ENCODE measurements at regions not wholly inside any gene's neighbourhood (a gene's known extent, or its start where the extent isn't known, plus 50 kb on each side); places are given as distances from the start of the nearest gene placed in this dataset.

GRCh38 chr5:20498926-20499325 is 510.9 kb upstream of the CDH18 start:
- WGBS (ENCODE audit: low lambda C conversion rate), result 2% methylated on average over 3 of the region's 3 CpGs
- Histone ChIP-seq H3K27ac (ENCODE audit: extremely low read length, insufficient read depth, low read length) (no peak overlapping the region), H3K9me3 (ENCODE audit: low read length) (no peaks in the 10 kb centered on the region), H2AFZ (ENCODE audit: low read length) (no peak overlapping the region), H4K20me1 (ENCODE audit: insufficient read depth, low read length) (no peaks in the 10 kb centered on the region), H3K4me2 (ENCODE audit: low read depth, low read length) (no peak overlapping the region), H3K4me3 (replicated peaks in 1 of 3; ENCODE audit: insufficient read depth in 1 of 3, low read depth in 2 of 3, low read length in 3 of 3) (no peak overlapping the region), H3K9ac (ENCODE audit: insufficient read depth, low read depth, low read length) (no peak overlapping the region), H3K36me3 (replicated peaks in 1 of 2; ENCODE audit: control insufficient read depth in 1 of 2, insufficient read depth in 2 of 2, low read length in 2 of 2) (no peaks in the 10 kb centered on the region), H3K27me3 (ENCODE audit: control insufficient read depth in 1 of 2, insufficient read depth in 2 of 2, low read length in 2 of 2) (no peaks in the 10 kb centered on the region; a peak in 1 of 5 replicates), H3K4me1 (ENCODE audit: insufficient read depth, low read length) (peaks cover 12% of the 10 kb centered on the region), H3K79me2 (ENCODE audit: insufficient read depth, low read length) (no peaks in the 10 kb centered on the region)
- intact Hi-C loops (cut with micrococcal nuclease; ENCODE audit: unreplicated experiment), result no loop called here
- BruUV-seq (replicated peaks), result no TSS peak
- ATAC-seq (no peak), DNase-seq (ENCODE audit: low spot score) (no peak), FAIRE-seq (no peak)
- CTCF ChIA-PET (ENCODE audit: low intra/inter-chr PET ratio, low total read pairs), result no interaction called here
- POLR2A ChIA-PET, result no interaction called here
- in situ Hi-C loops (cut with HindIII; ENCODE audit: extremely low pct_ligation_motif_present, low pct_unique_long_range_greater_than_20kb), result no loop called here
- TF ChIP-seq CEBPZ (IDR thresholded peaks at IDR 0.05; ENCODE audit: low read length) (no peak), BRF2 (CRISPR knock-in tag; IDR thresholded peaks at IDR 0.05) (no peak), ZNF331 (CRISPR knock-in tag; IDR thresholded peaks at IDR 0.05) (no peak), HBP1 (CRISPR knock-in tag; IDR thresholded peaks at IDR 0.05; ENCODE audit: low read depth) (no peak), ZNF503 (CRISPR knock-in tag; IDR thresholded peaks at IDR 0.05) (no peak), BCLAF1 (IDR thresholded peaks at IDR 0.05) (no peak), DRAP1 (CRISPR knock-in tag; IDR thresholded peaks at IDR 0.05) (no peak), PRDM15 (CRISPR knock-in tag; IDR thresholded peaks at IDR 0.05) (no peak), SMARCE1 (IDR thresholded peaks at IDR 0.05; ENCODE audit: borderline replicate concordance) (no peak), KDM6A (CRISPR knock-in tag; IDR thresholded peaks at IDR 0.05; ENCODE audit: low read depth) (no peak)
